Caco-2 (cell line): ENCODE measurements at regions not wholly inside any gene's neighbourhood (a gene's known extent, or its start where the extent isn't known, plus 50 kb on each side); places are given as distances from the start of the nearest gene placed in this dataset.

ENCODE experiments used
- BruUV-seq: library from RNA; stranded (reverse); fragments of 400-500 nt; replicated peaks from 2 replicates; lab custom pipeline; 2021; lab: Mats Ljungman, UMichigan
- CTCF ChIA-PET: fragments of 300-600 bp; sonication (Branson Sonifier 250); formaldehyde crosslinking; loops from one replicate; lab custom pipeline; 2022; ENCODE audit warnings: antibody characterized with exemption; lab: Charles Lee
- POLR2A ChIA-PET: fragments of 300-600 bp; sonication (Branson Sonifier 250); formaldehyde crosslinking; loops from one replicate; lab custom pipeline; 2022; ENCODE audit warnings: antibody characterized with exemption; lab: Charles Lee
- DNase-seq, 2 experiments: peaks; one replicate each; pipeline versions ENCODE4 v3.0.0 to v3.0.0-alpha.2; 2020 to 2022
- H3K27me3 ChIP-seq: replicated peaks from 2 replicates; pipeline ENCODE4 v1.6.0; 2011; ENCODE audit warnings: low read length; ENCODE audit not compliant: control insufficient read depth, insufficient read depth
- H3K36me3 ChIP-seq: 2 replicates; pipeline ENCODE4 v1.5.1; 2011; ENCODE audit warnings: low read length; ENCODE audit not compliant: control insufficient read depth, insufficient read depth
- H3K4me1 ChIP-seq: fragments of 250-450 bp; sonication (Bioruptor Pico); 2 replicates; pipeline ENCODE4 v1.5.1; 2020; ENCODE audit warnings: mild to moderate bottlenecking
- H3K4me3 ChIP-seq: 2 replicates; pipeline ENCODE4 v1.5.1; 2011; ENCODE audit warnings: low read depth, mild to moderate bottlenecking, control low read depth, low read length
- H3K9me3 ChIP-seq: fragments of 250-450 bp; sonication (Bioruptor Pico); 2 replicates; pipeline ENCODE4 v1.5.1; 2020; ENCODE audit warnings: mild to moderate bottlenecking, moderate library complexity
- H3K27ac Mint-ChIP-seq: one replicate; pipeline ENCODE4 v1.8.0; 2022; ENCODE audit warnings: mixed read lengths; ENCODE audit not compliant: unreplicated experiment
- H3K27me3 Mint-ChIP-seq: one replicate; pipeline ENCODE4 v1.8.0; 2022; ENCODE audit warnings: mixed read lengths; ENCODE audit not compliant: insufficient read depth, unreplicated experiment
- H3K36me3 Mint-ChIP-seq: one replicate; pipeline ENCODE4 v1.8.0; 2022; ENCODE audit warnings: mild to moderate bottlenecking, mixed read lengths; ENCODE audit not compliant: insufficient read depth, unreplicated experiment
- H3K4me1 Mint-ChIP-seq: one replicate; pipeline ENCODE4 v1.8.0; 2022; ENCODE audit warnings: low read depth, mixed read lengths; ENCODE audit not compliant: unreplicated experiment
- H3K4me3 Mint-ChIP-seq: one replicate; pipeline ENCODE4 v1.8.0; 2022; ENCODE audit warnings: mild to moderate bottlenecking, moderate library complexity, mixed read lengths; ENCODE audit not compliant: unreplicated experiment
- H3K9me3 Mint-ChIP-seq: one replicate; pipeline ENCODE4 v1.8.0; 2022; ENCODE audit warnings: mixed read lengths; ENCODE audit not compliant: unreplicated experiment
- CTCF ChIP-seq, 2 experiments: fragments of 200-600 bp in 1 of 2; IDR thresholded peaks; 1 replicate in 1 of 2; 2 replicates in 1 of 2; pipeline versions ENCODE4 v1.5.1 to v1.8.0; 2011 to 2022; ENCODE audit warnings: antibody characterized with exemption in 1 of 2, control low read depth in 1 of 2, inconsistent platforms in 1 of 2, low read depth in 1 of 2, low read length in 1 of 2, mild to moderate bottlenecking in 1 of 2, moderate library complexity in 1 of 2; ENCODE audit not compliant: insufficient read depth in 1 of 2, severe bottlenecking in 1 of 2, unreplicated experiment in 1 of 2
- intact Hi-C: fragments of 100-400 bp; cut with micrococcal nuclease; formaldehyde crosslinking; loops from one replicate; pipeline ENCODE4 v1.10.0; 2022; ENCODE audit not compliant: unreplicated experiment

GRCh38 chr11:109902764-109903433, 190.3 kb upstream of the ZC3H12C start:
- H3K27me3 ChIP-seq: no peaks in the 10 kb centered on the region
- no TSS peak for BruUV-seq
- ChIA-PET CTCF (no interaction called here), POLR2A (no interaction called here)
- peaks cover 31% of the 10 kb centered on the region for H3K9me3 Mint-ChIP-seq
- H3K27ac Mint-ChIP-seq: no peak overlapping the region
- no peaks in the 10 kb centered on the region for H3K4me1 ChIP-seq
- intact Hi-C loops: no loop called here
- H3K27me3 Mint-ChIP-seq: peaks cover 21% of the 10 kb centered on the region
- H3K4me3 Mint-ChIP-seq: no peak overlapping the region
- H3K4me3 ChIP-seq: no peak overlapping the region
- no peak for TF ChIP-seq CTCF (IDR thresholded peaks at IDR 0.05; ENCODE audit: insufficient read depth in 1 of 2, low read depth in 1 of 2, low read length in 1 of 2, severe bottlenecking in 1 of 2, unreplicated experiment in 1 of 2)
- H3K36me3 ChIP-seq: no peaks in the 10 kb centered on the region
- H3K36me3 Mint-ChIP-seq: no peaks in the 10 kb centered on the region
- no peak for DNase-seq
- no peaks in the 10 kb centered on the region; the same call in 1 of the 2 replicates for H3K9me3 ChIP-seq
- no peaks in the 10 kb centered on the region for H3K4me1 Mint-ChIP-seq

GRCh38 chr11:109911488-109911887, 181.7 kb upstream of the ZC3H12C start:
- CTCF ChIA-PET: no interaction called here
- no peaks in the 10 kb centered on the region for H3K27me3 ChIP-seq
- H3K4me1 Mint-ChIP-seq: no peaks in the 10 kb centered on the region
- H3K9me3 Mint-ChIP-seq: peaks cover 10% of the 10 kb centered on the region
- H3K36me3 ChIP-seq: no peaks in the 10 kb centered on the region
- intact Hi-C loops: no loop called here
- no peak overlapping the region for H3K27ac Mint-ChIP-seq
- H3K4me3 ChIP-seq: no peak overlapping the region
- POLR2A ChIA-PET: no interaction called here
- H3K36me3 Mint-ChIP-seq: no peaks in the 10 kb centered on the region
- TF ChIP-seq CTCF (IDR thresholded peaks at IDR 0.05; ENCODE audit: insufficient read depth in 1 of 2, low read depth in 1 of 2, low read length in 1 of 2, severe bottlenecking in 1 of 2, unreplicated experiment in 1 of 2): no peak
- no peak overlapping the region for H3K4me3 Mint-ChIP-seq
- H3K9me3 ChIP-seq: 0 out of 2 replicates have a peak, but pooled peaks cover 3% of the 10 kb centered on the region
- peaks cover 20% of the 10 kb centered on the region for H3K27me3 Mint-ChIP-seq
- no peaks in the 10 kb centered on the region for H3K4me1 ChIP-seq
- no TSS peak for BruUV-seq
- no peak for DNase-seq

GRCh38 chr11:109914038-109914437, 179.2 kb upstream of the ZC3H12C start:
- no peaks in the 10 kb centered on the region for H3K36me3 Mint-ChIP-seq
- POLR2A ChIA-PET: no interaction called here
- H3K27ac Mint-ChIP-seq: no peak overlapping the region
- H3K4me3 Mint-ChIP-seq: no peak overlapping the region
- no peak overlapping the region for H3K4me3 ChIP-seq
- peaks cover 10% of the 10 kb centered on the region for H3K9me3 Mint-ChIP-seq
- intact Hi-C loops: no loop called here
- no peaks in the 10 kb centered on the region for H3K4me1 Mint-ChIP-seq
- CTCF ChIA-PET: interaction anchor here (1.2 kb wide), 1 partner anchor 25 kb away, joined by 3 read pairs; no protein-coding TSS in a partner anchor
- no peaks in the 10 kb centered on the region for H3K4me1 ChIP-seq
- no peak for TF ChIP-seq CTCF (IDR thresholded peaks at IDR 0.05; ENCODE audit: insufficient read depth in 1 of 2, low read depth in 1 of 2, low read length in 1 of 2, severe bottlenecking in 1 of 2, unreplicated experiment in 1 of 2)
- H3K27me3 ChIP-seq: no peaks in the 10 kb centered on the region
- no TSS peak for BruUV-seq
- H3K36me3 ChIP-seq: no peaks in the 10 kb centered on the region
- 0 out of 2 replicates have a peak, but pooled peaks cover 3% of the 10 kb centered on the region for H3K9me3 ChIP-seq
- peak in 1 of 2 experiments; percentile 46 for DNase-seq
- peaks cover 12% of the 10 kb centered on the region for H3K27me3 Mint-ChIP-seq
